IPS-NIHi7 (cell line): ENCODE measurements at regions not wholly inside any gene's neighbourhood (a gene's known extent, or its start where the extent isn't known, plus 50 kb on each side); places are given as distances from the start of the nearest gene placed in this dataset.
"Not testable (repeated sequence)": the region's sequence is repeated elsewhere in the genome, so short reads cannot be mapped to it uniquely, and the experiment has no call there.

Experiments
- DNase-seq: peaks from one replicate; pipeline ENCODE4 v3.0.0; 2012; ENCODE audit warnings: mixed read lengths; ENCODE audit errors: extremely low spot score

DNA sequence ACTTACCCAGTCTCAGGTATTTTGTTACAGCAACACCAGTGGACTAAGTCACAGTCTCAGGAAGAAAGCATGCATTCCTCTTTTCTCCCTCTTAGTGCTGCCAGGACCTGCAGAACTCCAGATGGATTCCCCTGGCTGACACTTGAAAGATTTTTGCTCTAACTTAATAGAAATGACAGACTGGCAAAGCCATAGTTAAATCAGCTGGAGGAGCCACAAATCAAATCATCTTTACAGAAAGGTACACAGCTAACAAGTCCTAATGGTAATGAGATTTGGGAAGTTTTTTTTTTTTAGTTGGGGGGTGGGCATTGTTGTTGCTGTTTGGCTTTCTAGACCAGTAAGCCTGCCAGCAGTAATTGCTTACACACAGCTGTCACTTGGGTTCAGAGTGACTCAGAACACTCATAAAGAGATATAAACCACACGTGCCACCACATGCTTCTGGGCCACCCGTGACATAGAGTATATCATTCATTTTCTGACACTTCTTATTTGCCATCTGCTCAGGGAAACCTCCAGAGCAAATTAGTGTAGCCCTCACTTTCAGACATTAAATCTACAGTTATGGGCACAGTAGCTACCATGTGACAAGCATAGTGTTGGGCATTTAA, 72.4 kb downstream of the FH start:
- no peak for DNase-seq

GRCh38 chr1:241444836-241445235, 74.7 kb downstream of the FH start:
- no peak for DNase-seq

- DNase-seq: no peak
These were observed 76.0 kb downstream of the FH start for GRCh38 chr1:241443561-241443960.

DNA sequence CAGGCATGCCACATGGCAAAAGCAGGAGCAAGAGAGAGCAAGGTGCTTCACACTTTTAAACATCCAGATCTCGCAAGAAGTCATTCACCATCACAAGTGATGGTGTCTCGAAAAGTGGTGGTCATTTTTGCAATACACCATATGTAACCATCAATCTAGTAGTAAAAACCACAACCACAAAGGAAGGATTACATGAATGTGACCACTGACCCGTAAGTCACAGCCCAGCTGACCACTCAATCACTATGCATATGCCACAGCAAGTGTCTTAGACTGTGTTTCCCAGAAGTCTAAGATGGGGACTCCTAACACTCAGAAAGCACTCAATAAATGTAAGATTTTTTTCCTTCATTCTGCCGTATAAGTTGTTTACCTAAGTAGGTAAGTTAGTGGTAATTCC, 76.9 kb downstream of the FH start:
- no peak for DNase-seq

DNA sequence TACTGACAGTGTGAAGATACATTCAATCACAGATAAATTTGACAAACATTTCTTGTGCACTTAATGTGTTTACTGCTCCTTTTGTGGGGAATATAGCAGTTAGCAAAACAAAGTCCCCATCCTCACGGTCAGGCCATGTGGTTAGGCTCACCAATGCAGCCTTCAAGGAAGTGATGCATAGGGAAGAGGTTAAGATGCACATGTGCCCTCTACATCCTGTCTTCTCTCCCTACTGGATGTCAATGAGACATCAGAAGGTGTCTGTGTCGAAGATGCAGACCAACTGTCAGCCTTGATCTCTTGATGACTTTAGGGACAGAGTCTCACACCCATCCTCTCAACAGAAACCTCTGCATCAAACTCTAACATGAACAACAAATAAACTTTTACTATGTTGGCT, 78.7 kb downstream of the FH start:
- DNase-seq: no peak

DNA sequence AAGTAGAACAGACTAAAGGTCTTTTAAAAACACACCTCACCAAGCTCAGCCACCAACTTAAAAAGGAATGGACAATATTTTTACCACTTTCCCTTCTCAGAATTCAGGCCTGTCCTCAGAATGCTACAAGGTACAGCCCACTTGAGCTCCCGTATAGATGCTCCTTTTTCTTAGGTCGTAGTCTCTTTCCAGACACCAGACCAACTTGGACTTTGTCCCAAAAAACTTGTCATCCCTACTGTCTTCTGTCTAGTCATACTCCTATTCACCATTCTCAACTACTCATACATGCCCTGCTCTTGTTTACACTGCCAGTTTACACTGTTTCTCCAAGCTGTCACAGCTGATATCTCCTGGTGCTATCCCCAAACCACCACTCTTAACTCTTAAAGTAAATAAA, 80.9 kb downstream of the FH start:
- not testable (repeated sequence) for DNase-seq

DNA sequence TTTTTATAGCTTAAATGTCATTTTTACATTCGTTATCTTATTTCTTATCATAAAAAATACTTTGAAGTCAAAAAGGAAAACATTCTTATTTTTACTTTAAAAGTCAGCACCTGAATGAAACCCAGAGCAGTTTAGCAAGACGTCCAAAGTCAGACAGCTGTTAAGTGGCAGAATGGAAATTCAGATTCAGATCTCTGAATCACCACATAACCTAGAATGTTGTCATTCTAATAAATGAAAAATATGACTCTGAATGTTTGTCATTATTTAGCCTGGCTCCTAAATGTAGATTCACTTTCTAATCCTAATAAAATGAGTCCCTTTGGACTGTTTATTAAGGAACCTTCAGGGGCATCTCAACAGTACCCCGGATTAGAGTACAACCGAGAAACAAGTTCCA, 75.2 kb upstream of the RGS7 start:
- DNase-seq: no peak

GRCh38 chr1:241425091-241425490, 68.1 kb upstream of the RGS7 start:
- not testable (repeated sequence) for DNase-seq

DNA sequence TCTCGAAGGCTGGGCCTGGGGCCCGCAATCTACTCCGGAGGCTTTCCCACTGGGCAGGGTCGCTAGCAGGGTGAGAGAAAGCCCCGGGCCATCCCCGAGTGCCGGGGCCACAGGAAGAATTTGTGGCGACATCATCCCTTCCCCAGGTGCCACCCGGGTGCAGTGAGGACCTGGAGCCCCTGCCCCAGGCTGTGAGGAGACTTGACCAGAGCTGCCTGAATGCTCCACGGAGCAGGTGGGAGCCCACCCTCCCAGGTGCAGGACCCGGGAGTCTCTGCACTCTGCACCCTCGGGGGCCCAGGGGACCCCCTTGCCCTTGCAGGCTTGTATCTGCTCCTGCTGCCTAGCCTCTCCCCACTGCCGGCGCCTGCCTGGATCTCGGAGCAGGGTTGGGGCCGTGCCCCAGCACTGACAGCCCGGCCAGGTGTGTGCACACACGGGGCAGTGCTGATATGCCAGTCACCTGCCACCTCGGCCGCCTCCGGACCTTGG, 67.5 kb upstream of the RGS7 start:
- no peak for DNase-seq

DNA sequence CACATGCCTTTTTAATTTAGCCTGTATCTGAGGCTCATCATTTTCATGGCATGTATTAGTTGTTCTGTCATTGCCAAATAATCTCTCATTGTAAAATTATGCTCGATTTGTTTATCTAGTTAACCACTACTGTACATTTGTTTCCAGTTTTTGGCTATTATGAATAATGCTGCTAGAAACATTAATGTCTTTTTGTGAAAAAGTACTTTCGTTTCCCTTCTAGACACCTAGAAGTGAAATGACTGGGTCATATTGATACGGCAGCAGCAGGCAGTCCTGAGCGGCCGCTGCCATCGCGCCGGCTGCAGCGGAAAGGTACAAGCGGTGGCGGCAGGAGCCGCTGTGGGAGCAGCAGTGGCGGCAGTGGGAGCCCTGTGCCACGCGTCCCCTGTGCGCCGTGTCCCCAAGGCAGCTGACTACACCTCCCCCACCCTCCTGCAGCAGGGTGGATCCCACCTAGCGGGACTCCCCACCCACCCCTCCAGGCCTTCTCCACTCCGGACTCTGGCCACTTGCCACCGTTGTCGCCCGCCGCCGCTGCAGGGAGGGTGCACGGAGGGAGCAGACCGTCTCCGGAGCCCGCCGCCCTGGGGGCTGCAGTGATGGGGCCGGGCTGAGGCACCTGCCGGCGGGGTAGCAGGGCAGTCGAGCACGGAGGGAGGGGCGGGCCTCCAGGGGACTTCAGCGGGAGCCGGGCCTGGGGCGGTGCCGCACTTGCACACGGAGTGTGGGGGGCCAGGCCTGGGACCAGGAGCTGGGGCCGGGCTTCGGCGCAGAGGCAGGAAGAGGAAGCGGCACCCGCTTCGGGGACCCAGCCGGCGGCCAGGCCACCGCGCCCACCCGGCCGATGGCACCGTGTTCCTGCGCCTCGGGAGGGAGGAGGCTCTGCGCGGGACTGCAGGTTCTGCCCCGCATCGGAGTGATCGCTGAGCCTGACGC, 66.8 kb upstream of the RGS7 start:
- DNase-seq: peak; percentile 58

GRCh38 chr1:241422470-241422869, 65.5 kb upstream of the RGS7 start:
- DNase-seq: no peak

DNA sequence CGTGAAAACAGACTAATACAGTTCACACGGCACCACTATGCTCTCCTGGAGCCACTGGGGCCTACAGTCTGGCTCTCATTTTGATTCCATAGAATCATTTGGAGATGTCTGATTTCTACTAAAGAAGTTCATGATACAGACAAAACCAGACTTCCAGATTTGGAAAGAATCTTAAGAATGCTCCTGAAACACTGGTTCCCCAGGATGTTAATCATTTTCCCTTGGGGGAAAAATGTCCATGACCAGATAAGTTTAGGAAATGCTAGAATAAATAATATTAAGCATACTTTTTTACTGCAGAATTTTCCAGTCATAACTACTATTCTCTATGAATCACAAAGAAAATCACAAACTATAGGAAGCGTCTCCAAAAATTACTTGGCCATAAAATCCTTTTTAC, 63.0 kb upstream of the RGS7 start:
- DNase-seq: no peak

DNA sequence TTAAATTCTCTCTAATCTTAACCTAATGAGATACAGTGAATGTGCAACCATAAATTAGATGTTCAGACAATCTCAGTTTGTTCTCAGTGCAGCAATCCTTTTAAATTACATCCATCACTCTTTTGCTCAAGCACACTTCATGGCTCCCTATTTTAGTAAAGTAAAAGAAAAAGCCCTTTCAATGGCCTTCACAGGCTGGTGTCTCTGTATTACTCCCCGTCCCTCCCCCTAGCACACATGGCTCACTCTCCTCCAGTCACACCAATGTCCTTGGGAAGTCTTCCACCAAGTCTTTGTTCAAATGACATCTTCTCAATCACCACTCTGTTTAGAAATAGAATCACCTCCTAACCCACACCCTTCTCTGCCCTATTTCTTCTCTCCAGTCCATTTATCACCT, 60.3 kb upstream of the RGS7 start:
- DNase-seq: no peak

GRCh38 chr1:241413974-241414373, 57.0 kb upstream of the RGS7 start:
- DNase-seq: peak; percentile 23

- no peak for DNase-seq
These were observed 56.4 kb upstream of the RGS7 start for GRCh38 chr1:241413386-241413785.

DNA sequence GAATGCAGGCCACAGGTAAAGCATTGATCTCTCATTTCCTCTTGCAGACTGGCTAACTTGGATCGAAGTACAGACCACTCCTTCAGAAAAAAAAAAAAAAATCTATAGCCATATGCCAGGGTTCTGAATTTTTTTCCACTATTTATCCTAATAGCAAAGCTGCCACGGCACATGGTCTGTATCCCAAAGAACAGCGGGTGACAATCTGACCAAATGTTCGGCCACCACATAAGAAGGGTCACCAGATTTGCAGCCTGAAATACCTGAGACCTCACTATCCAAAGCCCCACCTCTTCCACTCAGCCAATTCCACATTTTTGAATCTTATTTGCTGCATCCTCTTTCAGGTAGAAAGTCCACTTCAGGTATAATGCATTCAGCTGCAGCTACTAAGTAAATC, 55.6 kb upstream of the RGS7 start:
- DNase-seq: no peak

DNA sequence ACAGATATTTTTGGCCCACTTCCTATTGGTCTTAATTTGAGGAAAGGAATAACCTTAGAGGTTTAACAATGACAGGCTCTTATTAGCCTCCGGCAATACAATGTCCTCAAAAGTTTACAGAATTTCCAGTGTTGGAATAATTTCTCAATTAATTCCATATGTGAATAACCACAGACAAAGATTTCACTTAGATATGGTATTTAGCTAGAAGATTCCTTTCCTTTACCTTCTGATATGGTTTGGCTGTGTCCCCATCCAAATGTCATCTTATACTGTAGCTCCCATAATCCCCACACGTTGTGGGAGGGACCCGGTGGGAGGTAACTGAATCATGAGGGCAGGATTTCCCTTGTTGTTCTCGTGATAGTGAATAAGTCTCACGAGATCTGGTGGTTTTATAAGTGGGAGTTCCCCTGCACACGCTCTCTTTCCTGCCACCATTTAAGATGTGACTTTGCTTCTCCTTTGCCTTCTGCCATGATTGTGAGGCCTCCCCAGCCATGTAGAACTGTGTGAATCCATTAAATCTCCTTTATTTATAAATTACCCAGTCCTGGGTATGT, 54.9 kb upstream of the RGS7 start:
- DNase-seq: no peak

- no peak for DNase-seq
These were observed 54.2 kb upstream of the RGS7 start for GRCh38 chr1:241411056-241411775.

DNA sequence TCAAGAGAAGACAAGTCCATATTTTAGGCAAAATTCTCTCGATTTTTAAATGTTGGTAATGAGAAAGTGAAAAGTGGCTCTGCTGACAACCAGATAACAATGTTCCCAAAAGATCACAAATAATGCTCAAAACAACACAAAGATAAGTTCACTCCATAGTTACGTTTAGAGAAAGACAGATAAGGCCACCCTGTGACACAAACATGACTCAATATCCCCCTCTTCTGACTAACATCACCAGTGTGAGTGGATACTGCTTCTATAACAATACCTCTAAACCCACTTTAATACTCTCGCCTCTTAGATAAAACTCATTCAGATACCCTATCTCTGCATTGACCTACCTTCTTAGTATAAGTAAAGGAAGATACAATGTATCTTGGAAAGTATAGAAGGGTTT, 51.2 kb upstream of the RGS7 start:
- no peak for DNase-seq
